ENCODE measurements at regions not wholly inside any gene's neighbourhood (a gene's known extent, or its start where the extent isn't known, plus 50 kb on each side); places are given as distances from the start of the nearest gene placed in this dataset.

- Histone ChIP-seq H3K79me2 (ENCODE audit: insufficient read depth, low read length) (no peaks in the 10 kb centered on the region), H2AFZ (ENCODE audit: low read depth, low read length) (no peak overlapping the region), H3K27me3 (ENCODE audit: insufficient read depth, low read length) (no peaks in the 10 kb centered on the region), H3K4me3 (ENCODE audit: insufficient read depth, low read depth, low read length) (no peak overlapping the region), H3K36me3 (ENCODE audit: insufficient read depth, low read length) (no peaks in the 10 kb centered on the region), H3K4me1 (ENCODE audit: insufficient read depth, low read length) (no peaks in the 10 kb centered on the region), H4K20me1 (ENCODE audit: insufficient read depth, low read length) (no peaks in the 10 kb centered on the region), H3K27ac (ENCODE audit: low read depth, low read length) (no peak overlapping the region), H3K9me3 (ENCODE audit: insufficient read depth, low read depth, low read length) (peaks cover 2% of the 10 kb centered on the region), H3K4me2 (ENCODE audit: low read length) (no peak overlapping the region), H3K9ac (ENCODE audit: low read length) (no peak overlapping the region)
- DNase-seq (ENCODE audit: low read depth) (no peak), FAIRE-seq (no peak)
- Mint-ChIP-seq H3K27me3 (ENCODE audit: low read depth, unreplicated experiment) (no peaks in the 10 kb centered on the region), H3K27ac (ENCODE audit: unreplicated experiment) (no peak overlapping the region), H3K4me3 (ENCODE audit: unreplicated experiment) (no peak overlapping the region), H3K36me3 (ENCODE audit: low read depth, unreplicated experiment) (no peaks in the 10 kb centered on the region), H3K4me1 (ENCODE audit: low read depth, unreplicated experiment) (no peaks in the 10 kb centered on the region), H3K9me3 (ENCODE audit: unreplicated experiment) (peaks cover 3% of the 10 kb centered on the region)
- TF ChIP-seq CTCF (IDR thresholded peaks at IDR 0.05; ENCODE audit: insufficient read depth, low read depth, low read length) (no peak), EZH2 (IDR thresholded peaks at IDR 0.05; ENCODE audit: insufficient read depth, low read length) (no peak)
Observed at GRCh38 chr16:35203636-35204035, 1744.2 kb downstream of the TP53TG3F start.

- Histone ChIP-seq H3K9ac (ENCODE audit: low read length) (no peak overlapping the region), H4K20me1 (ENCODE audit: insufficient read depth, low read length) (no peaks in the 10 kb centered on the region), H3K4me2 (ENCODE audit: low read length) (no peak overlapping the region), H3K27me3 (ENCODE audit: insufficient read depth, low read length) (no peaks in the 10 kb centered on the region), H3K36me3 (ENCODE audit: insufficient read depth, low read length) (no peaks in the 10 kb centered on the region), H3K4me3 (ENCODE audit: insufficient read depth, low read depth, low read length) (no peak overlapping the region), H3K9me3 (ENCODE audit: insufficient read depth, low read depth, low read length) (peaks cover 5% of the 10 kb centered on the region), H2AFZ (ENCODE audit: low read depth, low read length) (no peak overlapping the region), H3K4me1 (ENCODE audit: insufficient read depth, low read length) (no peaks in the 10 kb centered on the region), H3K27ac (ENCODE audit: low read depth, low read length) (no peak overlapping the region), H3K79me2 (ENCODE audit: insufficient read depth, low read length) (no peaks in the 10 kb centered on the region)
- H3K4me1 Mint-ChIP-seq (ENCODE audit: low read depth, unreplicated experiment) = no peaks in the 10 kb centered on the region
- H3K27ac Mint-ChIP-seq (ENCODE audit: unreplicated experiment) = no peak overlapping the region
- DNase-seq (ENCODE audit: low read depth) (no peak), FAIRE-seq (no peak)
- TF ChIP-seq EZH2 (IDR thresholded peaks at IDR 0.05; ENCODE audit: insufficient read depth, low read length) = no peak
- TF ChIP-seq CTCF (IDR thresholded peaks at IDR 0.05; ENCODE audit: insufficient read depth, low read depth, low read length) = no peak
- no peaks in the 10 kb centered on the region for H3K36me3 Mint-ChIP-seq (ENCODE audit: low read depth, unreplicated experiment)
- peaks cover 3% of the 10 kb centered on the region for H3K9me3 Mint-ChIP-seq (ENCODE audit: unreplicated experiment)
- H3K27me3 Mint-ChIP-seq (ENCODE audit: low read depth, unreplicated experiment) = no peaks in the 10 kb centered on the region
- H3K4me3 Mint-ChIP-seq (ENCODE audit: unreplicated experiment) = no peak overlapping the region
Observed at GRCh38 chr16:35207059-35207999, 1747.9 kb downstream of the TP53TG3F start.

Measured in astrocyte (in vitro differentiated cells and primary cell).